ENCODE measurements at regions not wholly inside any gene's neighbourhood (a gene's known extent, or its start where the extent isn't known, plus 50 kb on each side); places are given as distances from the start of the nearest gene placed in this dataset.

GRCh38 chr4:149931431-149931830 is 115.8 kb upstream of the IQCM start:
- no peak for DNase-seq

- DNase-seq, result no peak
Observed at GRCh38 chr4:149932188-149932587, 116.5 kb upstream of the IQCM start.

- no peak for DNase-seq
Observed at GRCh38 chr4:149933120-149933519, 117.5 kb upstream of the IQCM start.

GRCh38 chr4:149933883-149934282 is 118.2 kb upstream of the IQCM start:
- no peak for DNase-seq

- DNase-seq, result no peak
Observed at GRCh38 chr4:149949381-149949780, 128.9 kb upstream of the DCLK2 start.

GRCh38 chr4:149951152-149951900 is 126.9 kb upstream of the DCLK2 start:
- DNase-seq, result no peak

- no peak for DNase-seq
Observed at GRCh38 chr4:149952101-149952500, 126.1 kb upstream of the DCLK2 start.

- DNase-seq, result no peak
Observed at GRCh38 chr4:149952716-149953115, 125.5 kb upstream of the DCLK2 start.

GRCh38 chr4:149955780-149956390 is 122.4 kb upstream of the DCLK2 start:
- no peak for DNase-seq

GRCh38 chr4:149956678-149957077 is 121.6 kb upstream of the DCLK2 start:
- no peak for DNase-seq

- DNase-seq, result no peak
Observed at GRCh38 chr4:149961876-149962597, 116.2 kb upstream of the DCLK2 start.

- no peak for DNase-seq
Observed at GRCh38 chr4:149964001-149964796, 114.0 kb upstream of the DCLK2 start.

- DNase-seq, result no peak
Observed at GRCh38 chr4:149965206-149965605, 113.0 kb upstream of the DCLK2 start.

GRCh38 chr4:149972407-149972806 is 105.8 kb upstream of the DCLK2 start:
- DNase-seq, result no peak

- no peak for DNase-seq
Observed at GRCh38 chr4:149973181-149973580, 105.1 kb upstream of the DCLK2 start.

- DNase-seq, result no peak
Observed at GRCh38 chr4:149975172-149975571, 103.1 kb upstream of the DCLK2 start.

- DNase-seq, result no peak
Observed at GRCh38 chr4:149980121-149980682, 98.0 kb upstream of the DCLK2 start.

GRCh38 chr4:149980941-149981340 is 97.3 kb upstream of the DCLK2 start:
- peak; percentile 13 for DNase-seq

GRCh38 chr4:149983401-149983800 is 94.8 kb upstream of the DCLK2 start:
- DNase-seq, result no peak

GRCh38 chr4:149983931-149984330 is 94.3 kb upstream of the DCLK2 start:
- DNase-seq, result no peak

GRCh38 chr4:149985981-149986380 is 92.3 kb upstream of the DCLK2 start:
- no peak for DNase-seq

- DNase-seq, result no peak
Observed at GRCh38 chr4:149986917-149987316, 91.3 kb upstream of the DCLK2 start.
